ENCODE measurements at regions not wholly inside any gene's neighbourhood (a gene's known extent, or its start where the extent isn't known, plus 50 kb on each side); places are given as distances from the start of the nearest gene placed in this dataset.

DNA sequence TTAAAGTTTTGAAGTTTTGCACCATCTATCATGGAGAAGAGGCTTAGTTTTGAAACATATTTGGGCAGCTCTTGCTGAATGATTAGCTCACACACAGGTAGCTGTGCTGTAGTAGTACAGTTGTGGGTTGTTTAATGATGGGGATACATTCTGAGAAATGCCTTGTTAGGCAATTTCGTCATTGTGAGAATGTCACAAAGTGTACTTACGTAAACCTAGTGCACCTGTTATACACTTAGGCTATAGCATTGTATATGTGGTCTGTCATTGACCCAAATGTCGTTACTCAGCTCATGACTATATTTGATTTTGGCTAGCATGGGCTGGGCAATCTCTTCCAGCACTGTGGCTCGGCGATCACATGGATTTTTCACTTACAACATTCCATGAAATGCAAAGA is 247.2 kb upstream of the IGFBP3 start:
- CTCF ChIA-PET: interaction anchor here (1.2 to 2.7 kb wide), 2 partner anchors 12 to 245 kb away, joined by 6 read pairs; no protein-coding TSS in a partner anchor
- no peak overlapping the region for H3K4me3 ChIP-seq (ENCODE audit: low read depth, low read length)
- POLR2A ChIA-PET: no interaction called here
- TF ChIP-seq, protein P1, sequence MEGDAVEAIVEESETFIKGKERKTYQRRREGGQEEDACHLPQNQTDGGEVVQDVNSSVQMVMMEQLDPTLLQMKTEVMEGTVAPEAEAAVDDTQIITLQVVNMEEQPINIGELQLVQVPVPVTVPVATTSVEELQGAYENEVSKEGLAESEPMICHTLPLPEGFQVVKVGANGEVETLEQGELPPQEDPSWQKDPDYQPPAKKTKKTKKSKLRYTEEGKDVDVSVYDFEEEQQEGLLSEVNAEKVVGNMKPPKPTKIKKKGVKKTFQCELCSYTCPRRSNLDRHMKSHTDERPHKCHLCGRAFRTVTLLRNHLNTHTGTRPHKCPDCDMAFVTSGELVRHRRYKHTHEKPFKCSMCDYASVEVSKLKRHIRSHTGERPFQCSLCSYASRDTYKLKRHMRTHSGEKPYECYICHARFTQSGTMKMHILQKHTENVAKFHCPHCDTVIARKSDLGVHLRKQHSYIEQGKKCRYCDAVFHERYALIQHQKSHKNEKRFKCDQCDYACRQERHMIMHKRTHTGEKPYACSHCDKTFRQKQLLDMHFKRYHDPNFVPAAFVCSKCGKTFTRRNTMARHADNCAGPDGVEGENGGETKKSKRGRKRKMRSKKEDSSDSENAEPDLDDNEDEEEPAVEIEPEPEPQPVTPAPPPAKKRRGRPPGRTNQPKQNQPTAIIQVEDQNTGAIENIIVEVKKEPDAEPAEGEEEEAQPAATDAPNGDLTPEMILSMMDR (IDR thresholded peaks at IDR 0.05; ENCODE audit: insufficient read depth, low read length, missing control alignments): no peak
- no peak for DNase-seq (ENCODE audit: low read depth, low spot score)

DNA sequence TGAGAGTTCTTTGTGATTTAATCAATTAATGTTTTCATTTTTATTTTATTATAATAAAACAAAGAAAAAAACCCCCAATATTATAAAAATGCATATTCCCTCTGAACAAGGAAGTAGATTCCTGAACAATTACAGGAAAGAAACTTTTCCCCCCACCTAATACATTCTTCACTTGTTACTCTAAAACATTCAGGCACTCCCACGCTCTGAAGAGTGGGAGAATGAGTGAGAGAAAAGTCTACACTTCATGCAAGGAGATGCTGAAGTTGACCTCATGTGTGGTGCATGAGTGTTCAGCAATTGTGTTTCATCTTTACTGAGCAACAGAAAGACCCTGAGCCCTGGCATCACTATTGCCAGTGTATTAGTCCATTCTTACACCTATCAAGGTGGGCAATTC is 244.2 kb upstream of the IGFBP3 start:
- TF ChIP-seq, protein P1 (IDR thresholded peaks at IDR 0.05; ENCODE audit: insufficient read depth, low read length, missing control alignments): no peak
- no peak overlapping the region for H3K4me3 ChIP-seq (ENCODE audit: low read depth, low read length)
- CTCF ChIA-PET: interaction anchor here (2.6 kb wide), 1 partner anchor 243 kb away, joined by 15 read pairs; no protein-coding TSS in a partner anchor
- POLR2A ChIA-PET: no interaction called here
- no peak for DNase-seq (ENCODE audit: low read depth, low spot score)

DNA sequence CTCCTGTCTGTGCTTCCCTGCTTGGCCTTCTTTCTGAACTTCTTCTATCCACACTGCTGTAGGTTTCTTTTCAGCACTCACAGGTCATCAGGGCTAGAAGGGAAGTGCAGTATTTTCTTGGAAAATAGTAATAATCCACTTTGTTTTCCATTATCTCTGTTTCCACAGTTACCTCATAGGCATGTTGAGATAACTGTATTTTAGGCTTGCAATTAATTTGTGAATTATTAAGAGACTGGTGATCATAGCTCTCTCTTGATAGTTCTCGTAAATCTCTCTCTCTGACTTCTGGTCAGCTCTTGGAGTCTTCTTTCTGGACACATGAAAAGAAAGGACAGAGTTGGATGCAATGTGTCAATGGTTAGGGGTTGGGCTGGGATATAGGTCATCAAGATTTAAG is 243.6 kb upstream of the IGFBP3 start:
- no peak for DNase-seq (ENCODE audit: low read depth, low spot score)
- no peak overlapping the region for H3K4me3 ChIP-seq (ENCODE audit: low read depth, low read length)
- CTCF ChIA-PET: interaction anchor here (2.6 kb wide), 1 partner anchor 242 kb away, joined by 15 read pairs; no protein-coding TSS in a partner anchor
- POLR2A ChIA-PET: no interaction called here
- TF ChIP-seq, protein P1 (IDR thresholded peaks at IDR 0.05; ENCODE audit: insufficient read depth, low read length, missing control alignments): no peak

DNA sequence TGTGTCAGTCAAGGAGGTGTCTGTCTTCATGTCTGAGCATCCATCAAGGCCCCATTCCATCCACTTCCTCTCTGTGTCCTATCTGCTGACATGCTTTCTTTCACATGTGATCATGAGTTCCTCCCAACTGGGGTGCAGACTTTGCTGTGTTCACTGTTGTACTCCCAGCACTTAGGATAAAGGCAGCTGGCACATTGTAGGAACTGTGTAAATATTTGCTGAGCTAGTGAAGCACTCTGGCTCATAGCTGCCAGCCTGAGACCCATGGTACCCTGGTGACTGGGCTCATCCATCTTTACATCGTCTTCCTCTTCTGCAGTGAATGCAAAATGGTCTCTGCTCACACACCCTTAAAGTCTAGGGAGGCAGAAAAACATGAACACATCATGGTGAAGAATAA is 242.2 kb upstream of the IGFBP3 start:
- ChIA-PET CTCF (interaction anchor here (0.6 to 2.6 kb wide), 3 partner anchors 11 to 241 kb away, joined by 3 to 15 read pairs (median 3); no protein-coding TSS in a partner anchor), POLR2A (no interaction called here)
- DNase-seq (ENCODE audit: low read depth, low spot score): no peak
- H3K4me3 ChIP-seq (ENCODE audit: low read depth, low read length): no peak overlapping the region
- TF ChIP-seq, protein P1 (IDR thresholded peaks at IDR 0.05; ENCODE audit: insufficient read depth, low read length, missing control alignments): no peak

DNA sequence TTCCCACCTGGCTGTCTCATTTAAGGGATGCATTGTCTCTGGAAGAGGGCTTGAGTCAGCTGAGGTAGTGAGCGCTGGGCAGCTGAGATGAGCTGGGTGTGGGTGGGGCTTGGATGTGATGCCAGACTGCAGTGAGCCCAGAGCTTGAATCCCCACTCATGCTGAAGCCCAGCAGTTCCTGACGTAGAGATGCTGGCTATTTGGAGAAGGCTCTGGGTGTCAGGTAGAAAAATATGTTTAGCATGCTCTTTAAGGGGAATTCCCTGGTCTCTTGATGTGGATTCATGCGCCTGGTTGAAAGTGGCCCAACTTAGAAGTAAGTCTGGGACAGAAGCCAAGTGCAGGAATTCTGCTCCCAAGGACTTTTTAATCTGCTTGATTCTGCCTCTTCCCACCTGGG is 241.5 kb upstream of the IGFBP3 start:
- ChIA-PET POLR2A (no interaction called here), CTCF (interaction anchor here (0.8 to 2.6 kb wide), 4 partner anchors 10 to 245 kb away, joined by 3 to 15 read pairs (median 4); no protein-coding TSS in a partner anchor)
- no peak overlapping the region for H3K4me3 ChIP-seq (ENCODE audit: low read depth, low read length)
- no peak for DNase-seq (ENCODE audit: low read depth, low spot score)
- TF ChIP-seq, protein P1 (IDR thresholded peaks at IDR 0.05; ENCODE audit: insufficient read depth, low read length, missing control alignments): no peak

DNA sequence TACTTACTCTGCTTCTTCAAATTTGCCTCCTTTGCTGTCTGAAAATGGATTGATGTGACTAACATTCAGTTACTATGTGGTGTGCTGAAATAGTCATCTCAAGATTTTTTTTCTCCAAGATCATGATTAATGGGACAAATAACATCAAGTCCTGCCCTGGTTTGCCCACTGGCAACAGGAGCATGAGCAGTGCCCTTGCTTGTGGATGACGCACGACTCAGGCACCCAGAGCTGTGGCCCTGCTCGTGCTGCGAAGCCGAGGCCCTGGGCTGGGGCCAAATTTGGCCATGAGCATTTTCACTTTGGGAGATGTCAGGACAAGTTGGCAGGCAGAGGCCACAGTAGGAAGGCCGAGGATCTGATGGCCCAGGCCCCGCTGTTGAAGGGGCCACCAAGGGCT is 239.8 kb upstream of the IGFBP3 start:
- ChIA-PET CTCF (interaction anchor here (1.0 kb wide), 1 partner anchor 9 kb away, joined by 3 read pairs; no protein-coding TSS in a partner anchor), POLR2A (no interaction called here)
- no peak for DNase-seq (ENCODE audit: low read depth, low spot score)
- no peak overlapping the region for H3K4me3 ChIP-seq (ENCODE audit: low read depth, low read length)
- TF ChIP-seq, protein P1 (IDR thresholded peaks at IDR 0.05; ENCODE audit: insufficient read depth, low read length, missing control alignments): no peak

Measured in AG04449 (cell line).